Adrenal gland (tissue), 9 donors: ENCODE measurements at regions not wholly inside any gene's neighbourhood (a gene's known extent, or its start where the extent isn't known, plus 50 kb on each side); places are given as distances from the start of the nearest gene placed in this dataset.

Experiments used
- DNase-seq, 7 donors: peaks; one replicate each; pipeline ENCODE4 v3.0.0-alpha.2; 2019 to 2020
- H3K27ac ChIP-seq, 5 donors: fragments of 200-600 bp; sonication (generic) in 4 of 5; 1 replicate in 3 of 5; 2 replicates in 2 of 5; pipeline versions ENCODE4 v1.5.1 to v1.8.0; 2016 to 2020; ENCODE audit warnings: mild to moderate bottlenecking in 1 of 5
- H3K27me3 ChIP-seq: fragments of 200-600 bp; 2 replicates; pipeline ENCODE4 v1.8.0; 2021
- H3K36me3 ChIP-seq, 2 donors: fragments of 200-600 bp; replicated peaks in 1 of 2; 1 replicate in 1 of 2; 2 replicates in 1 of 2; pipeline versions ENCODE4 v1.5.1 to v1.8.0; 2018 to 2022
- H3K4me1 ChIP-seq, 2 donors: fragments of 200-600 bp; replicated peaks in 1 of 2; 1 replicate in 1 of 2; 2 replicates in 1 of 2; pipeline versions ENCODE4 v1.5.1 to v1.8.0; 2018 to 2021
- H3K4me3 ChIP-seq, 4 donors: fragments of 200-600 bp; sonication (generic) in 3 of 4; one replicate each; pipeline ENCODE4 v1.5.1; 2016 to 2018
- H3K9me3 ChIP-seq, 3 donors: fragments of 200-600 bp; sonication (generic) in 1 of 3; replicated peaks in 1 of 3; 1 replicate in 2 of 3; 2 replicates in 1 of 3; pipeline versions ENCODE4 v1.5.1 to v1.8.0; 2016 to 2021
- CTCF ChIP-seq, 6 experiments: fragments of 450-650 bp in 4 of 6; fragments of 200-600 bp in 2 of 6; sonication (generic) in 1 of 6; IDR thresholded peaks; 1 replicate in 5 of 6; 2 replicates in 1 of 6; pipeline versions ENCODE4 v1.5.1 to v1.8.0; 2016 to 2021; ENCODE audit warnings: antibody characterized with exemption in 6 of 6, mild to moderate bottlenecking in 2 of 6, moderate library complexity in 1 of 6
- POLR2A ChIP-seq, 2 donors: fragments of 450-650 bp; IDR thresholded peaks; one replicate each; pipeline ENCODE4 v1.6.1; 2017; ENCODE audit warnings: antibody characterized with exemption in 2 of 2, mild to moderate bottlenecking in 2 of 2, moderate library complexity in 1 of 2
- WGBS, 4 donors: extraction: QIAGEN DNeasy Blood & Tissue Kit in 2 of 4; methylation state at CpG; one replicate each; pipeline versions ENCODE4 v1.1.5 to v1.1.7; 2013 to 2017; 5-methylcytosine and 5-hydroxymethylcytosine counted together
- intact Hi-C, 2 donors: fragments of 100-400 bp; cut with DNase I; formaldehyde crosslinking; loops; one replicate each; pipeline versions ENCODE4 v1.14.1 to v1.15.0; 2022 to 2023
- donor health status: healthy with polysubstance abuse.
- donor health status: Bipolar disorder and iron deficiency.
- donor health status: DM: yes; HTN: yes; CAD: no.
- donor health status: DM: no; HTN: no; CAD: no.
- donor health status: DM: no; HTN: no; CAD: no.

GRCh38 chr18:55114876-55115275 is 155.6 kb upstream of the CCDC68 start:
- no peak for DNase-seq
- Histone ChIP-seq H3K27me3 (no peaks in the 10 kb centered on the region), H3K27ac (no peak overlapping the region), H3K36me3 (no peaks in the 10 kb centered on the region), H3K4me1 (no peaks in the 10 kb centered on the region), H3K9me3 (no peaks in the 10 kb centered on the region), H3K4me3 (no peak overlapping the region)
- TF ChIP-seq CTCF (IDR thresholded peaks at IDR 0.05) = no peak
- no peak for TF ChIP-seq POLR2A (IDR thresholded peaks at IDR 0.05)
- 64 to 79% (median 71%) methylated on average over 1 of the region's 1 CpG for WGBS, 4 donors
- intact Hi-C loops = no loop called here

DNA sequence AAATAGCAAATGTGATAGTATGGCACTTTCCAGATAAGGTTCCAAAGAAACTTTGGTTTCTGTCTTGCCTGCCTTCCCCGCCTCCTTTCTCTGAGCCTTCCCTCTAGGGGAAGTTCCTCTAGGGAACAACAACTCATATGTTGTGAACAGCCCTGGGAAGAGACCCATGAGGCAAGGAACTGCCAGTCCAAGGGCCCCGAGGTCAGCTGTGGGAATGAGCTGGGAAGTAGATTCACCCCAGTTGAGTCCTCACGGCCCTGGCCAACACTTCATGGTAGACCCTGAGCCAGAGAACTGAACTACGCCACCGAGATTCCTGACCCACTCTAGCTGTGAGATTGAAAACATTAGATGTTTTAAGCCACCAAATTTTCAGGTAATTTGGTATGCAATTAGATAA is 154.5 kb upstream of the CCDC68 start:
- intact Hi-C loops = no loop called here
- TF ChIP-seq CTCF (IDR thresholded peaks at IDR 0.05) (no peak), POLR2A (IDR thresholded peaks at IDR 0.05) (no peak)

DNA sequence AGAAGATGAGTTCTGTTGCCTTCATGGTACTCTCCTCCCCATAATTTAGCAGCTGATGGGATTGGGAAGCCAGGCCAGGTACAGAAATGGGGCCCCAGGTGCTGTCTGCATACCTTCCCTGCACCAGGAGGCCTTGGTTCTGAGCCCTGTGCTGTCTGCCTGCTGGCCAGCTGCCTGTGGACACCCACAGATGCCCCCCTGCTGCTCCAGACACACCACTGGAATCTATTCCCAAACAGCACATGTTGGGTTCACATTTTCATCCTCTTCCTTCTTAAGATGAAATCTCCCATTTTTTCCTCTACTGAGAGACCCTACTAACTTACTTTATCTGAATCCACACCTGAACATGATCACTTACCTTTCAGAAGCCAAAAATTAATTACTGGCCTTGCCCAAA is 152.0 kb upstream of the CCDC68 start:
- TF ChIP-seq CTCF (IDR thresholded peaks at IDR 0.05) = no peak
- no peak for TF ChIP-seq POLR2A (IDR thresholded peaks at IDR 0.05)
- Histone ChIP-seq H3K27ac (peak overlapping the region in 2 of 5 donors; percentile 46 to 50), H3K27me3 (no peaks in the 10 kb centered on the region), H3K36me3 (no peaks in the 10 kb centered on the region), H3K4me1 (no peaks in the 10 kb centered on the region), H3K9me3 (no peaks in the 10 kb centered on the region), H3K4me3 (no peak overlapping the region)
- intact Hi-C loops = no loop called here
- DNase-seq = no peak

More for the DNA sequence above, 154.5 kb upstream of the CCDC68 start:
- Histone ChIP-seq H3K36me3 (no peaks in the 10 kb centered on the region), H3K27me3 (no peaks in the 10 kb centered on the region), H3K4me3 (no peak overlapping the region), H3K4me1 (no peaks in the 10 kb centered on the region), H3K27ac (peak overlapping the region in 1 of 5 donors; percentile 24), H3K9me3 (no peaks in the 10 kb centered on the region)
- DNase-seq = peak in 1 of 7 donors; percentile 25
- 81 to 90% (median 83%) methylated on average over 5 of the region's 5 CpGs for WGBS, 4 donors

DNA sequence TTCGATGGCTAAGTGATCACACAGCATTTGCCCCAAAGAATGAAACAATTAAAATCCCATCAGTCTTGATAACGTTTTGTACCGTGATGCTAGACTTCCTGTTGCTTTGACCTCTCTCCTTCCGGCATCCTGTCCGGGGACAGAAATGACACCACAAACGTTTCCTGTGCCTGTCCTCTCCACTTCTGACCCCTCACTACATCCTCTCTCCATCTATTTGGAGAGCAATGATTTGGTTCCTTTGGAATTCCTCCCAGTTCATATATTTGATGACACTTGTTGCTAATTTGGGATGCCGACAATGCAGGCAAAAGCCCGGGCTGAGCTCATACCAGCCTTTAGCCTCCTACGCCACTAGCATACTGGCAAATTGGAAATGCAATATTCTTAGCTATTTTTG is 151.2 kb upstream of the CCDC68 start:
- H3K9me3 ChIP-seq = no peaks in the 10 kb centered on the region
- H3K4me3 ChIP-seq = no peak overlapping the region
- intact Hi-C loops = no loop called here
- no peaks in the 10 kb centered on the region for H3K27me3 ChIP-seq
- DNase-seq = peak in 6 of 7 donors; percentile 19 to 64 (median 34)
- TF ChIP-seq CTCF (IDR thresholded peaks at IDR 0.05) = no peak
- TF ChIP-seq POLR2A (IDR thresholded peaks at IDR 0.05) = no peak
- WGBS, 4 donors = 39 to 49% (median 40%) methylated on average over 9 of the region's 9 CpGs
- H3K27ac ChIP-seq = peak overlapping the region in 2 of 5 donors; percentile 46 to 50
- no peaks in the 10 kb centered on the region for H3K4me1 ChIP-seq
- H3K36me3 ChIP-seq = no peaks in the 10 kb centered on the region
